Esophagus muscularis mucosa (tissue), 4 donors: ENCODE measurements at regions not wholly inside any gene's neighbourhood (a gene's known extent, or its start where the extent isn't known, plus 50 kb on each side); places are given as distances from the start of the nearest gene placed in this dataset.

ENCODE experiments used
- DNase-seq: peaks from one replicate; pipeline ENCODE4 v3.0.0-alpha.2; 2017; ENCODE audit errors: extremely low spot score
- H3K27ac ChIP-seq, 4 donors: fragments of 200-600 bp; sonication (generic); replicated peaks in 1 of 4; 1 replicate in 3 of 4; 2 replicates in 1 of 4; pipeline ENCODE4 v1.5.1; 2016 to 2019; ENCODE audit warnings: mild to moderate bottlenecking in 1 of 4
- H3K27me3 ChIP-seq, 4 donors: fragments of 200-600 bp; sonication (generic); one replicate each; pipeline versions ENCODE4 v1.5.1 to v1.6.0; 2016 to 2019
- H3K36me3 ChIP-seq, 4 donors: fragments of 200-600 bp; sonication (generic); one replicate each; pipeline ENCODE4 v1.5.1; 2016 to 2019
- H3K4me1 ChIP-seq, 4 donors: fragments of 200-600 bp; sonication (generic); one replicate each; pipeline ENCODE4 v1.5.1; 2016 to 2019
- H3K4me3 ChIP-seq, 4 donors: fragments of 200-600 bp; sonication (generic); 1 replicate in 2 of 4; 2 replicates in 2 of 4; pipeline ENCODE4 v1.5.1; 2016 to 2019; ENCODE audit warnings: mild to moderate bottlenecking in 4 of 4, moderate library complexity in 1 of 4
- H3K9me3 ChIP-seq, 4 donors: fragments of 200-600 bp; sonication (generic); 1 replicate in 3 of 4; 2 replicates in 1 of 4; pipeline ENCODE4 v1.5.1; 2016 to 2019
- CTCF ChIP-seq, 3 experiments: fragments of 200-600 bp in 2 of 3; fragments of 450-650 bp in 1 of 3; sonication (generic) in 2 of 3; IDR thresholded peaks; one replicate each; pipeline ENCODE4 v1.5.1; 2017 to 2019; ENCODE audit warnings: antibody characterized with exemption in 3 of 3, mild to moderate bottlenecking in 2 of 3, moderate library complexity in 1 of 3
- EP300 ChIP-seq: sonication (generic); formaldehyde crosslinking; IDR thresholded peaks from one replicate; pipeline ENCODE4 v1.6.1; 2017; ENCODE audit warnings: antibody characterized with exemption
- POLR2A ChIP-seq: fragments of 450-650 bp; IDR thresholded peaks from one replicate; pipeline ENCODE4 v1.6.1; 2017; ENCODE audit warnings: antibody characterized with exemption, moderate library complexity, mild to moderate bottlenecking, low read depth
- POLR2AphosphoS5 ChIP-seq, 2 donors: sonication (generic); formaldehyde crosslinking; IDR thresholded peaks; one replicate each; pipeline ENCODE4 v1.6.1; 2017; ENCODE audit warnings: antibody characterized with exemption in 2 of 2
- WGBS: methylation state at CpG from one replicate; pipeline ENCODE4 v1.1.5; 2018; 5-methylcytosine and 5-hydroxymethylcytosine counted together
- intact Hi-C: fragments of 100-400 bp; cut with DNase I; formaldehyde crosslinking; loops from one replicate; pipeline ENCODE4 v1.15.1; 2023

GRCh38 chr20:4095639-4096038 is 53.0 kb upstream of the SMOX start:
- intact Hi-C loops, result no loop called here
- no peaks in the 10 kb centered on the region for H3K27me3 ChIP-seq
- DNase-seq, result no peak
- no peaks in the 10 kb centered on the region for H3K36me3 ChIP-seq
- 42% methylated on average over 2 of the region's 2 CpGs for WGBS
- H3K4me3 ChIP-seq, result no peak overlapping the region
- no peaks in the 10 kb centered on the region for H3K9me3 ChIP-seq
- no peak overlapping the region for H3K27ac ChIP-seq
- H3K4me1 ChIP-seq, result peaks cover 0 to 4% (median 1%) of the 10 kb centered on the region in 4 donors
- no peak for TF ChIP-seq POLR2A
- no peak for TF ChIP-seq CTCF (IDR thresholded peaks at IDR 0.05)
- no peak for TF ChIP-seq EP300
- no peak for TF ChIP-seq POLR2AphosphoS5 (IDR thresholded peaks at IDR 0.05)

DNA sequence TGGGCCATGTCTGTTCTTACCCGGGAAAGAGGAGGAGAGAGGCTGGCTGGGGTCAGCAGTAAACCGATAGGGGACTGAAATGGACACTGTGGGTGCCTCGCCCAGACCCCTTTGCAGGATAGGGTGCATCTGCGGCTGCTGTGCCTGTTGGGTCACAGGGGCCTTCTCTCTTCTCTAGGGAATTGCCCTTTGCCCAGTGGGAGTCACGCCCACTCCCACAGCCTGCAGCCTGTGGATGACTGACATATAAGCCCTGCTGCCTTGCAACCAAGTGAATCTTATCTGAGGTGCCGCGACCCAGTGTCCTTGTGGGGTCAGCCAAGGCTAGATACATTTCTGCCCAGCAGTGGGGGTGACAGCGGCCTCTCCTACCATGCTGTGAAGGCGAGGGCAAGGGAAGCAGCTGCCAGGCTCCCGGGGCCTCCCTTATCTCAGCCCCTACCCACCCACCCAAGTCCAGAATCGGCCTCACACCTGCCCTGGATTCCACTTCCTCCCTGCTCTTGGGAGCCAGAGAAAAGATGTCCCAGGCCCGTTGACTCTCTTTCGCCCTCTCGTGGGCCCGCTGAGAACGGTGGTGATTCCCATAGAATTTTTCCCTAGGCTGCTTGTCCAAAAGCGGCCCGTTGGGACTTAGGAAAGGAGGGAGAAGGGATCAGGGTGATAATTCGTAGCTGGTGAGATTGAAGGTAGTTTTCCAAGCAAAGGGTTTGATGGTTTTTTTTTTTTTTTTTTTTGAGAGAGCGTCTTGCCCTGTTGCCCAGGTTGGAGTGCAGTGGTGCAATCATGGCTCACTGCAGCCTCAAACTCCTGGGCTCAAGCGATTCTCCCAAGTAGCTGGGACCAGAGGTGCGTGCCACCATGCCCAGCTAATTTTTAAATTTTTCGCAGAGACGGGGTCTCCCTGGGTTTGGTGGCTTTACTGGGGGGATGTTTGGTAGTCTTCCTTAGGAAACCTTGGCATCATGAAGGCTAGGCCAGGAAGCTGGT is 56.8 kb upstream of the SMOX start:
- intact Hi-C loops, result no loop called here
- Histone ChIP-seq H3K36me3 (no peaks in the 10 kb centered on the region), H3K27ac (no peak overlapping the region), H3K9me3 (no peaks in the 10 kb centered on the region), H3K27me3 (no peaks in the 10 kb centered on the region), H3K4me1 (peaks cover 0 to 4% (median 1%) of the 10 kb centered on the region in 4 donors), H3K4me3 (no peak overlapping the region)
- TF ChIP-seq POLR2A (no peak), EP300 (no peak), POLR2AphosphoS5 (IDR thresholded peaks at IDR 0.05) (peak in 1 of 2 donors; percentile 21), CTCF (IDR thresholded peaks at IDR 0.05) (peak; percentile 47 to 79 (median 57))
- no peak for DNase-seq
- 51% methylated on average over 23 of the region's 24 CpGs for WGBS

DNA sequence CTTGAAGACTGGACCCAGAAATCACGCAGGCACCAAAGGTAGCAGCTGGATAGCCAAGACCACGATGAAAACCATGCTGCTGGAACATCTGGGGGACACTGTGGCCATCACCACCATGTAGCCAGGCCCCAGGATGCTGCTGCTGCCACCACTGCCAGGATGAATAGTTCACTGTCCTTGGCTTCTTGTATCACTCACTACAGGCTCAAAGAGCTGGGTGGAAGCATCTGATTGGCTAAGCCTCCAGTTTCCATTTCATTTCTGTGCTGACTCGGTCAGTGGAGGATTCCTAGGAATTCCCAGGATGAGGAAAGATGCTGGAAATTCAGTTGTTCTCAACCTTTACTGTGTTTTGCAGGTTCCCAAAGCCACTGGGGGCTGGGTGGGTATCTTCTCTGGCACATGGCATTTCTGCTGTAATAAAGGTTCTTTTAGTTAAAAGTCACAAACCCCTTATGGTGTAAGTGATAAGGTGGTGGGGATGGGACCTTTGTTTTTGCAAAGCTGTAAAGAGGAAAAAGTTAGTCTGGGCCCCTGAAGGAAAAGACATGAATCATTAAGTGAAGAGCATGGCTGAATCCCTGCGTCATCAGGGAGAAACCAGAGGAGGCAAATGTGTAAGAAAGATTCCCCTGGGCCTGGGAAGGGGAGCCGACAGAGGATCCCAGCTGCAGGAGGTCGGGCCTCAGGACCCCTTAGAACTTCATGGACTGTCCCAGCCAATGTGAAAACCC is 57.7 kb upstream of the SMOX start:
- intact Hi-C loops, result no loop called here
- Histone ChIP-seq H3K4me1 (peaks cover 0 to 4% (median 1%) of the 10 kb centered on the region in 4 donors), H3K27me3 (no peaks in the 10 kb centered on the region), H3K4me3 (no peak overlapping the region), H3K36me3 (no peaks in the 10 kb centered on the region), H3K27ac (no peak overlapping the region), H3K9me3 (no peaks in the 10 kb centered on the region)
- TF ChIP-seq EP300 (no peak), CTCF (IDR thresholded peaks at IDR 0.05) (no peak), POLR2A (no peak), POLR2AphosphoS5 (IDR thresholded peaks at IDR 0.05) (no peak)
- DNase-seq, result no peak
- 81% methylated on average over 6 of the region's 6 CpGs for WGBS

GRCh38 chr20:4089756-4090487 is 58.7 kb upstream of the SMOX start:
- H3K27me3 ChIP-seq, result no peaks in the 10 kb centered on the region
- TF ChIP-seq CTCF (IDR thresholded peaks at IDR 0.05), result no peak
- no peak for TF ChIP-seq EP300
- TF ChIP-seq POLR2A, result no peak
- WGBS, result 82% methylated on average over 4 of the region's 11 CpGs
- intact Hi-C loops, result loop anchor here (5.0 kb wide), 1 partner anchor 203 kb away; the partner anchor contains the start of gene PANK2
- no peak overlapping the region for H3K4me3 ChIP-seq
- H3K27ac ChIP-seq, result no peak overlapping the region
- DNase-seq, result no peak
- peaks cover 2 to 12% (median 7%) of the 10 kb centered on the region in 4 donors for H3K4me1 ChIP-seq
- no peaks in the 10 kb centered on the region for H3K36me3 ChIP-seq
- no peaks in the 10 kb centered on the region for H3K9me3 ChIP-seq
